AG08396 (cell line): ENCODE measurements at regions not wholly inside any gene's neighbourhood (a gene's known extent, or its start where the extent isn't known, plus 50 kb on each side); places are given as distances from the start of the nearest gene placed in this dataset.
A peak's percentile ranks its signal among the peaks of the same experiment; 100 is the strongest.

ENCODE experiments used
- DNase-seq: peaks from one replicate; pipeline ENCODE4 v3.0.0; 2012; ENCODE audit warnings: low spot score, mixed read lengths

GRCh38 chr9:80208696-80209095 lies 636.9 kb downstream of the TLE4 start:
- no peak for DNase-seq

- DNase-seq = peak; percentile 8
These were observed 632.3 kb downstream of the TLE4 start for GRCh38 chr9:80204054-80204453.

- peak; percentile 28 for DNase-seq
These were observed 625.9 kb downstream of the TLE4 start for GRCh38 chr9:80197661-80198060.

GRCh38 chr9:80191108-80191507 lies 619.3 kb downstream of the TLE4 start:
- peak; percentile 34 for DNase-seq

GRCh38 chr9:80188579-80188978 lies 616.8 kb downstream of the TLE4 start:
- no peak for DNase-seq

GRCh38 chr9:80185112-80185738 lies 613.5 kb downstream of the TLE4 start:
- DNase-seq = no peak

GRCh38 chr9:80177949-80178480 lies 606.2 kb downstream of the TLE4 start:
- no peak for DNase-seq

- DNase-seq = peak; percentile 24
These were observed 603.8 kb downstream of the TLE4 start for GRCh38 chr9:80175286-80176150.

- DNase-seq = no peak
These were observed 592.1 kb downstream of the TLE4 start for GRCh38 chr9:80163889-80164288.

GRCh38 chr9:80158554-80159170 lies 586.9 kb downstream of the TLE4 start:
- DNase-seq = no peak

GRCh38 chr9:80158131-80158530 lies 586.4 kb downstream of the TLE4 start:
- no peak for DNase-seq

- DNase-seq = no peak
These were observed 585.8 kb downstream of the TLE4 start for GRCh38 chr9:80157561-80157983.

GRCh38 chr9:80156756-80157472 lies 585.1 kb downstream of the TLE4 start:
- no peak for DNase-seq

- no peak for DNase-seq
These were observed 584.5 kb downstream of the TLE4 start for GRCh38 chr9:80156262-80156661.

- no peak for DNase-seq
These were observed 576.1 kb downstream of the TLE4 start for GRCh38 chr9:80147866-80148265.

- DNase-seq = peak; percentile 5
These were observed 574.7 kb downstream of the TLE4 start for GRCh38 chr9:80146466-80146865.

GRCh38 chr9:80144856-80145255 lies 573.1 kb downstream of the TLE4 start:
- no peak for DNase-seq

GRCh38 chr9:80144406-80144805 lies 572.6 kb downstream of the TLE4 start:
- no peak for DNase-seq

- DNase-seq = no peak
These were observed 572.1 kb downstream of the TLE4 start for GRCh38 chr9:80143899-80144298.

GRCh38 chr9:80134487-80134886 lies 562.7 kb downstream of the TLE4 start:
- DNase-seq = no peak

GRCh38 chr9:80131627-80132026 lies 559.9 kb downstream of the TLE4 start:
- no peak for DNase-seq

GRCh38 chr9:80127920-80128319 lies 556.2 kb downstream of the TLE4 start:
- DNase-seq = no peak
